ENCODE measurements at regions not wholly inside any gene's neighbourhood (a gene's known extent, or its start where the extent isn't known, plus 50 kb on each side); places are given as distances from the start of the nearest gene placed in this dataset.

- no peak for TF ChIP-seq CTCF (conservative IDR thresholded peaks at IDR 0.05; ENCODE audit: low read depth in 2 of 2)
- no peak for TF ChIP-seq ZNF114 (CRISPR knock-in tag; IDR thresholded peaks at IDR 0.05)
- no peak for TF ChIP-seq CREB1 (CRISPR knock-in tag; IDR thresholded peaks at IDR 0.05; ENCODE audit: low read depth)
- no peak for TF ChIP-seq EZH2 (IDR thresholded peaks at IDR 0.05; ENCODE audit: low read depth, unreplicated experiment)
- TF ChIP-seq REST (IDR thresholded peaks at IDR 0.05; ENCODE audit: unreplicated experiment), result no peak
- TF ChIP-seq EZH2phosphoT487 (IDR thresholded peaks at IDR 0.05; ENCODE audit: unreplicated experiment), result no peak
- no peak for TF ChIP-seq POLR2AphosphoS5 (IDR thresholded peaks at IDR 0.05; ENCODE audit: low read depth)
- no peak for TF ChIP-seq ETS1 (IDR thresholded peaks at IDR 0.05)
- no peak for TF ChIP-seq STAT1 (IDR thresholded peaks at IDR 0.05; ENCODE audit: unreplicated experiment)
- no peak for TF ChIP-seq JUNB (IDR thresholded peaks at IDR 0.05; ENCODE audit: unreplicated experiment)
Measured at GRCh38 chr13:90906554-90906953, 440.9 kb upstream of the MIR17HG start.

Measured in GM23338 (cell line).